HepG2 (cell line): ENCODE measurements at regions not wholly inside any gene's neighbourhood (a gene's known extent, or its start where the extent isn't known, plus 50 kb on each side); places are given as distances from the start of the nearest gene placed in this dataset.
A peak's percentile ranks its signal among the peaks of the same experiment; 100 is the strongest.

Source experiments
- ATAC-seq: fragments of 200-7000 bp; cut with Tn5 transposase; 3 replicates; pipeline ENCODE4 v1.9.1; 2020; ENCODE audit warnings: mild to moderate bottlenecking, moderate library complexity
- BruUV-seq: library from RNA; stranded (reverse); fragments of 400-500 nt; replicated peaks from 2 replicates; lab custom pipeline; 2021; lab: Mats Ljungman, UMichigan
- CTCF ChIA-PET: fragments of 300-600 bp; formaldehyde crosslinking; extraction: SDS; loops from one replicate; lab custom pipeline; 2021; ENCODE audit warnings: low total read pairs, inconsistent platforms, low intra/inter-chr PET ratio; lab: Yijun Ruan, JAX
- POLR2A ChIA-PET: fragments of 350-600 bp; sonication (Branson Sonifier 250); formaldehyde crosslinking; loops from one replicate; lab custom pipeline; 2020; ENCODE audit warnings: antibody characterized with exemption, inconsistent platforms; lab: Yijun Ruan, JAX
- DNase-seq: peaks from one replicate; pipeline ENCODE4 v3.0.0-alpha.2; 2015; ENCODE audit warnings: low spot score
- FAIRE-seq: peaks from 3 replicates; lab custom pipeline; 2011; peaks lifted over from hg19 to GRCh38; lab: Jason Lieb, UNC
- H2AFZ ChIP-seq: one replicate; pipeline ENCODE4 v1.6.1; 2011; ENCODE audit warnings: low read length, inconsistent platforms
- H3K27ac ChIP-seq: fragments of 300-600 bp; 3 replicates; pipeline ENCODE4 v1.8.0; 2011; ENCODE audit warnings: mixed run types, mild to moderate bottlenecking, mixed read lengths, low read length, inconsistent platforms; ENCODE audit not compliant: insufficient read depth; ENCODE audit errors: extremely low read length
- H3K27me3 ChIP-seq, 2 experiments: fragments of 200-600 bp in 1 of 2; 2 replicates in 1 of 2; 3 replicates in 1 of 2; pipeline versions ENCODE4 v1.6.0 to v1.8.0; 2011; ENCODE audit warnings: low read length in 2 of 2, mild to moderate bottlenecking in 2 of 2, moderate library complexity in 2 of 2, inconsistent platforms in 1 of 2; ENCODE audit not compliant: insufficient read depth in 2 of 2, control insufficient read depth in 1 of 2
- H3K36me3 ChIP-seq, 2 experiments: fragments of 200-600 bp in 1 of 2; replicated peaks in 1 of 2; 2 replicates in 1 of 2; 3 replicates in 1 of 2; pipeline versions ENCODE4 v1.5.1 to v1.8.0; 2011; ENCODE audit warnings: low read length in 2 of 2, inconsistent platforms in 1 of 2; ENCODE audit not compliant: insufficient read depth in 2 of 2, control insufficient read depth in 1 of 2
- H3K4me1 ChIP-seq: 2 replicates; pipeline ENCODE4 v1.5.1; 2012; ENCODE audit warnings: low read length, inconsistent platforms; ENCODE audit not compliant: insufficient read depth
- H3K4me2 ChIP-seq: 2 replicates; pipeline ENCODE4 v1.6.0; 2011; ENCODE audit warnings: low read depth, low read length, inconsistent platforms
- H3K4me3 ChIP-seq, 3 experiments: fragments of 200-600 bp in 1 of 3; sonication (generic), shearing (Covaris generic) in 1 of 3; replicated peaks in 1 of 3; 2 replicates each; pipeline ENCODE4 v1.5.1; 2011 to 2016; ENCODE audit warnings: low read length in 3 of 3, inconsistent platforms in 2 of 3, low read depth in 2 of 3, mild to moderate bottlenecking in 2 of 3, control low read depth in 1 of 3, mixed read lengths in 1 of 3; ENCODE audit not compliant: insufficient read depth in 1 of 3
- H3K79me2 ChIP-seq: one replicate; pipeline ENCODE4 v1.6.1; 2011; ENCODE audit warnings: low read length, inconsistent platforms; ENCODE audit not compliant: insufficient read depth
- H3K9ac ChIP-seq: 2 replicates; pipeline ENCODE4 v1.6.0; 2011; ENCODE audit warnings: mild to moderate bottlenecking, low read depth, low read length, inconsistent platforms; ENCODE audit not compliant: insufficient read depth
- H3K9me3 ChIP-seq: 2 replicates; pipeline ENCODE4 v1.5.1; 2012; ENCODE audit warnings: mild to moderate bottlenecking, low read length
- H4K20me1 ChIP-seq: 2 replicates; pipeline ENCODE4 v1.6.0; 2011; ENCODE audit warnings: inconsistent platforms, mild to moderate bottlenecking, low read length, moderate library complexity; ENCODE audit not compliant: insufficient read depth
- ATAD3A ChIP-seq: sonication (generic); formaldehyde crosslinking; IDR thresholded peaks from 2 replicates; pipeline ENCODE4 v1.4.0; 2020; ENCODE audit warnings: missing genetic modification reagents
- ATF1 ChIP-seq: IDR thresholded peaks from 2 replicates; pipeline ENCODE4 v1.6.1; 2016; ENCODE audit warnings: mild to moderate bottlenecking, control low read depth
- GRHL1 ChIP-seq: sonication (generic); formaldehyde crosslinking; conservative IDR thresholded peaks from 2 replicates; pipeline ENCODE4 v1.8.0; 2022; ENCODE audit warnings: missing genetic modification reagents
- IKZF5 ChIP-seq: IDR thresholded peaks from 2 replicates; pipeline ENCODE4 v1.6.1; 2018; ENCODE audit warnings: missing genetic modification reagents, mild to moderate bottlenecking, missing compliant biosample characterization
- MATR3 ChIP-seq: sonication (generic); formaldehyde crosslinking; IDR thresholded peaks from 2 replicates; pipeline ENCODE4 v1.4.0; 2020; ENCODE audit warnings: missing genetic modification reagents
- XBP1 ChIP-seq: sonication (generic); formaldehyde crosslinking; IDR thresholded peaks from 2 replicates; pipeline ENCODE4 v1.5.0; 2020; ENCODE audit warnings: missing genetic modification reagents
- ZBTB49 ChIP-seq: sonication (generic); formaldehyde crosslinking; IDR thresholded peaks from 2 replicates; pipeline ENCODE4 v1.4.0; 2020; ENCODE audit warnings: missing genetic modification reagents, borderline replicate concordance
- ZKSCAN5 ChIP-seq: sonication (generic); formaldehyde crosslinking; IDR thresholded peaks from 2 replicates; pipeline ENCODE4 v1.5.1; 2020; ENCODE audit warnings: mild to moderate bottlenecking, missing genetic modification reagents
- ZNF34 ChIP-seq: sonication (generic); formaldehyde crosslinking; IDR thresholded peaks from 2 replicates; pipeline ENCODE4 v1.4.0; 2020; ENCODE audit warnings: mild to moderate bottlenecking, missing genetic modification reagents, borderline replicate concordance
- ZNF530 ChIP-seq: sonication (generic); formaldehyde crosslinking; IDR thresholded peaks from 2 replicates; pipeline ENCODE4 v1.5.0; 2020; ENCODE audit warnings: low read depth, mild to moderate bottlenecking, missing genetic modification reagents
- ZNF619 ChIP-seq: sonication (generic); formaldehyde crosslinking; IDR thresholded peaks from 2 replicates; pipeline ENCODE4 v1.4.0; 2020; ENCODE audit warnings: mild to moderate bottlenecking, missing genetic modification reagents
- ZNF703 ChIP-seq: sonication (generic); formaldehyde crosslinking; IDR thresholded peaks from 2 replicates; pipeline ENCODE4 v1.5.1; 2020; ENCODE audit warnings: missing genetic modification reagents, mild to moderate bottlenecking, moderate library complexity, borderline replicate concordance
- WGBS: methylation state at CpG from one replicate; pipeline ENCODE4 v1.1.6; 2017; ENCODE audit warnings: low lambda C conversion rate; 5-methylcytosine and 5-hydroxymethylcytosine counted together
- in situ Hi-C: cut with HindIII; loops from 2 replicates; pipeline ENCODE4 v1.10.0; 2017; ENCODE audit warnings: low pct_unique_long_range_greater_than_20kb; ENCODE audit not compliant: extremely low pct_ligation_motif_present
- intact Hi-C: fragments of 100-400 bp; cut with micrococcal nuclease; formaldehyde crosslinking; loops from one replicate; pipeline ENCODE4 v1.10.0; 2022; ENCODE audit not compliant: unreplicated experiment

- TF ChIP-seq ZBTB49 (CRISPR knock-in tag): no peak
Observed at GRCh38 chr10:108598831-108599230, 1324.5 kb downstream of the XPNPEP1 start (continued).

- FAIRE-seq (no peak), ATAC-seq (peak; percentile 50), DNase-seq (peak; percentile 28)
- Histone ChIP-seq H3K4me2 (no peak overlapping the region; the same call in 1 of the 2 replicates), H3K4me3 (no peak overlapping the region), H4K20me1 (no peaks in the 10 kb centered on the region), H3K36me3 (no peaks in the 10 kb centered on the region), H3K27me3 (no peaks in the 10 kb centered on the region), H3K4me1 (peaks cover 16% of the 10 kb centered on the region), H3K27ac (no peak overlapping the region), H3K9ac (no peak overlapping the region), H3K79me2 (no peaks in the 10 kb centered on the region), H3K9me3 (peaks cover 7% of the 10 kb centered on the region), H2AFZ (no peak overlapping the region)
- CTCF ChIA-PET: no interaction called here
- no TSS peak for BruUV-seq
- no peak for TF ChIP-seq ZNF703 (CRISPR knock-in tag)
- TF ChIP-seq IKZF5 (CRISPR knock-in tag): no peak
- no peak for TF ChIP-seq ZNF530 (CRISPR knock-in tag)
- no peak for TF ChIP-seq MATR3
- no peak for TF ChIP-seq GRHL1
- TF ChIP-seq ATF1 (CRISPR knock-in tag): no peak
- no peak for TF ChIP-seq XBP1 (CRISPR knock-in tag)
- TF ChIP-seq ZNF34 (CRISPR knock-in tag): no peak
- TF ChIP-seq ZKSCAN5 (CRISPR knock-in tag): no peak
- TF ChIP-seq ATAD3A (CRISPR knock-in tag): no peak
- no peak for TF ChIP-seq ZNF619 (CRISPR knock-in tag)
- POLR2A ChIA-PET: no interaction called here
- WGBS: 0% methylated on average over 1 of the region's 1 CpG
- intact Hi-C loops (no loop called here), in situ Hi-C loops (no loop called here)
Observed at GRCh38 chr10:108598320-108598695, 1325.0 kb downstream of the XPNPEP1 start.
